AG09319 (cell line): ENCODE measurements at regions not wholly inside any gene's neighbourhood (a gene's known extent, or its start where the extent isn't known, plus 50 kb on each side); places are given as distances from the start of the nearest gene placed in this dataset.

ENCODE experiments used
- DNase-seq: peaks from one replicate; pipeline ENCODE4 v3.0.0-alpha.2; 2010; ENCODE audit warnings: low read depth; ENCODE audit errors: extremely low read depth
- TF ChIP-seq, protein P1 (sequence below): IDR thresholded peaks from 2 replicates; pipeline ENCODE4 v1.5.1; 2011; ENCODE audit warnings: low read depth, mild to moderate bottlenecking, inconsistent platforms, low read length, moderate library complexity

DNA sequence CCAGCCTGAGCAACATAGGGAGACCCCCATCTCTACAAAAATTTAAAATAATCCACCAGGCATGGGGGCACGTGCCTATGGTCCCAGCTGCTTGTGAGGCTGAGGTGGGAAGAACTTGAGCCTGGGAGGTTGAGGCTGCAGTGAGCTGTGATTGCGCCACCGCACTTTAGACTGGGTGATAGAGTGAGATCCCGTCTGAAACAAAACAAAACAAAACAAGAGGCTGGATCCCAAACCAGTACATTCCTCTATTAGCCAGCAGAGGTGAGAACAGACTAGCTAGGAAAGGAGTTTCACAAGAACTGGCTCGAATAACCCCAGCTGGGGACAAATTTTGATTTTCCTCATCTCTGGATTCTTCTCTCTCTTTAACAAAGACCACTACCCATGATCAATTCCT lies 366.7 kb upstream of the ZFHX3 start:
- no peak for DNase-seq
- TF ChIP-seq, protein P1, sequence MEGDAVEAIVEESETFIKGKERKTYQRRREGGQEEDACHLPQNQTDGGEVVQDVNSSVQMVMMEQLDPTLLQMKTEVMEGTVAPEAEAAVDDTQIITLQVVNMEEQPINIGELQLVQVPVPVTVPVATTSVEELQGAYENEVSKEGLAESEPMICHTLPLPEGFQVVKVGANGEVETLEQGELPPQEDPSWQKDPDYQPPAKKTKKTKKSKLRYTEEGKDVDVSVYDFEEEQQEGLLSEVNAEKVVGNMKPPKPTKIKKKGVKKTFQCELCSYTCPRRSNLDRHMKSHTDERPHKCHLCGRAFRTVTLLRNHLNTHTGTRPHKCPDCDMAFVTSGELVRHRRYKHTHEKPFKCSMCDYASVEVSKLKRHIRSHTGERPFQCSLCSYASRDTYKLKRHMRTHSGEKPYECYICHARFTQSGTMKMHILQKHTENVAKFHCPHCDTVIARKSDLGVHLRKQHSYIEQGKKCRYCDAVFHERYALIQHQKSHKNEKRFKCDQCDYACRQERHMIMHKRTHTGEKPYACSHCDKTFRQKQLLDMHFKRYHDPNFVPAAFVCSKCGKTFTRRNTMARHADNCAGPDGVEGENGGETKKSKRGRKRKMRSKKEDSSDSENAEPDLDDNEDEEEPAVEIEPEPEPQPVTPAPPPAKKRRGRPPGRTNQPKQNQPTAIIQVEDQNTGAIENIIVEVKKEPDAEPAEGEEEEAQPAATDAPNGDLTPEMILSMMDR, result no peak

DNA sequence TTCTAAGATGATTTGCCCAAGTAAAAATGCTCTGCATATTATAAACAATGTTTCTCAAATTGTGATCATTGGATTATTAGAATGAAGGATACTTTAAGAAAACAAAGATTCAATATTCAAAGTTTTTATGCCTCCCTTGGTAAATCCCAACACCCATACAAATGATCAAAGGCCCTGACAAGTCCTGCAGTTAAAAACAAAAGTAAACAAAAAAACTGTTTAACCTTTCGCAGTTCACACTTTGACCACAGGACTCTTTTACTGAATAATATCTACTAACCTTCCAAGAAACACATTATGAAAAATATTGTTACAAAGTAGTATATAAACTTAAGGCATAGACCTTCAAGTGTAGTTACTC lies 365.9 kb upstream of the ZFHX3 start:
- no peak for DNase-seq
- TF ChIP-seq, protein P1, result no peak

DNA sequence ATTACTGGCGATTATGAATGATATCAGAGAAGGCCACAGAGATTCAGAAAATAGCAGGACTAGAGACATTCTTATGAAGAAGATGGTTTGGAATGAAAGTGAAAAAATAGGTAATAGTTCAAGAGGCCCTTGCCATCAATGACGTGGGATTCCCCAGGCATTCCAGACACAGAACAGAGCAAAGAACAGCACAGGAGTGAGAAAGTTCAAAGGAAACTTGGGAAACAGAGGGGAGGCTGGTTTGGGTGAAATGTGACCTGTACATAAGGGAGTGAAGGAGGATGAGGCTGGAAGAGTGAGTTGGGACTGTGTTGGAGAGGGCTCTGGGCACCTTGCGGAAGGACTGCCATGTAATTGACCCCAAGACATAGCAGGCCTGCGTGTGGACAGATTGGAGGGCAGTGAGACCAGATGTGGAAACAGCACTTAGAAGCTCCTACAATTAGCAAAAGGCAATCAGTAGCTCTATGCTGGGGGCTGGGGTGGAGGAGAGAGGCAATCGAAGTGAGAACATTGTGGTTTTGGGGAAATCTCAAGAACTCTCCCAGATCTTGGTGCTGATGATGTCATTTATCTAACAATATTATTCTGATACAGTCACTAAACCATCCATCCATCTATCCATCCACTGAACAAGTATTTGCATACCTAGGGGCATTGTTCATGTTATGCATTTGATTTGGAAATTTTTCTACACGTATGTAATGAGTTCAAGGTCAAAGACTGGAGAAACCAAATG lies 365.3 kb upstream of the ZFHX3 start:
- no peak for DNase-seq
- TF ChIP-seq, protein P1, result no peak

DNA sequence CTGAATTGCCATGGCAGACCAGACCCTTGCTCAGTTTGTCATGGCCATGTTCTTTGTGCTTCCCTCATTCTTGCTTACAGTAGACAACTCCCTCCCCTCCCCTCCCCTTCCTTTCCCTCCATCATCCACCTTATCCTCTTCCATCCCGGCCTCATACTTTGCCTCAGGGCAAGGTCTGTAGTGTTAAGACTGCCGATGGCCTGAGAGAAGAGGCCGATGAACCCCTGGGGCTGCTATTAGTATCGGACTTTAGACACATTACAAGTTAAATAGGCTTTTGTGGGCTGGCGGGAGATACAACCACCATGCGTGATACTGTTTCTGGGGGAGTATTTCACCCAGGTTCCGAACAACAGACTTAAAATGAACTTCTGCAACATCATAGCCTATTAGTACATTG lies 364.5 kb upstream of the ZFHX3 start:
- TF ChIP-seq, protein P1, result no peak
- DNase-seq, result no peak

DNA sequence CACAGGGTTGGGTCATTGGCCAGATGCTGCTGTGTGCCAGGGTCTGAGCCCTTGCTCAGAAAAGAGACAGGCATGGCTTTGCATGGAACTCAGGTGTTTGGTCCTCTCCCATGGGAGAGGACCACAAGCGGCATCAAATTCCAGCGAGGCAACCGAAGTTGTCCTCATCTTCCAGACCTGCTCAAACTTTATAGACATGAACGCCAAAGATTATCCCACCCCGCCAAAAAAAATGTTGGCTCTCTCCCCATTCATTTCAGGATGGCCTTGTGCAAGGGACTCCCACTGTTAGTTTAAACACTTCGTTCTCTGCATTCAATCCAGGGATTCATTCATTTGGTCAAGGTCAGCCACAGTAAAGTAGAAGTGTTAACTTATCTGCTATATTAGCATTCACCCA lies 360.8 kb upstream of the ZFHX3 start:
- DNase-seq, result no peak
- TF ChIP-seq, protein P1, result no peak

DNA sequence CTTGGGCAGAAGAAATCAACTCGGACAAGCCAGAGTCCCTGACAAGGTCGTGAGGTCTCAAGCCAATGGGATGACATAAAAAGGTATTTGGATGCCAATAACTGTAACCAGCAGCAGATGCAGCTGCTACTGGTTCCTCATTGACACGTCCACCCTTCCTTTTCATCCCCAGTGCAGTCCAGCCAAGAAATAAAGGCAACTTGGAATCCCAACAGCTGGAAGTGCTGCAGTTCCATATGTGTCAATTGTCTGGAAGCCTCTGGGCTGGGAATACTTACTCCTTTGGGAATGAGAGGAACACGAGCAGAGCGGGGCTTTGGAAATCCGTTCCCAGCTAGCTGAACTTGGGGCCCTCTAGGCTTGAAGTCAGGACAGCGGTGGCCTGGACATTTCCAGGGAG lies 360.4 kb upstream of the ZFHX3 start:
- DNase-seq, result no peak
- TF ChIP-seq, protein P1, result no peak

DNA sequence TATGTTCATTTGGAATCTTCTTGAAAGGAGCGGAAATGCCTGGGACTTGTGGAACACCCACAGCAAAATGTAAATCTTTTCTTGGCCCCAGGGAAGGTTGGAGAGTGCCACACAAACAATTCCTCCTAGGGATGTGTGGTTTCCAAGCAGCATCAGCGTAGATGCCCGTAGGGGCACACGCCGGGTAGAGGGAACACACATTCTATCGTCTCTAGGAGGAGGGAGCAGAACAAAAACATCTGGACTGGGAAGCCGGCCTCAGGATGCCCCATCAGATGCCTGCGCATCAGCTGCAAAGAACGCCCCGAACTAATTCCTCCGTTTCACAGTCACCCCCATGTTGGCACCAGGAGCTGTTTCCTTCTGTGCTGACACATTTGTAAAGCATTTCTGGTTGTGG lies 357.9 kb upstream of the ZFHX3 start:
- no peak for DNase-seq
- TF ChIP-seq, protein P1, result no peak
